B cell (primary cell): ENCODE measurements at regions not wholly inside any gene's neighbourhood (a gene's known extent, or its start where the extent isn't known, plus 50 kb on each side); places are given as distances from the start of the nearest gene placed in this dataset.

Experiments used
- ATAC-seq: fragments of 200-7000 bp; cut with Tn5 transposase; one replicate; pipeline ENCODE4 v1.10.0; 2021; ENCODE audit warnings: low read depth, mild to moderate bottlenecking, moderate number of reproducible peaks, moderate library complexity
- CTCF ChIA-PET: fragments of 350-600 bp; sonication (Branson Sonifier 250); formaldehyde crosslinking; loops from one replicate; lab custom pipeline; 2021; ENCODE audit warnings: antibody characterized with exemption, inconsistent platforms; lab: Charles Lee
- POLR2A ChIA-PET: fragments of 350-600 bp; sonication (Branson Sonifier 250); formaldehyde crosslinking; loops from one replicate; lab custom pipeline; 2021; ENCODE audit warnings: antibody characterized with exemption; lab: Charles Lee
- DNase-seq: peaks from one replicate; pipeline ENCODE4 v3.0.0; 2013
- H2AFZ ChIP-seq: 2 replicates; pipeline ENCODE4 v1.6.1; 2012; ENCODE audit warnings: mild to moderate bottlenecking, low read depth, low read length; ENCODE audit not compliant: insufficient read depth, poor library complexity, severe bottlenecking
- H3K27ac ChIP-seq, 2 donors: 1 replicate in 1 of 2; 2 replicates in 1 of 2; pipeline ENCODE4 v1.5.1; 2012 to 2013; ENCODE audit warnings: low read length in 2 of 2, mild to moderate bottlenecking in 2 of 2, moderate library complexity in 1 of 2
- H3K27me3 ChIP-seq, 4 experiments: fragments of 200-600 bp in 1 of 4; sonication (generic) in 1 of 4; replicated peaks in 1 of 4; 1 replicate in 2 of 4; 2 replicates in 2 of 4; pipeline versions ENCODE4 v1.6.1 to v1.7.0; 2013 to 2016; ENCODE audit warnings: low read length in 3 of 4, mild to moderate bottlenecking in 2 of 4, mixed read lengths in 1 of 4, moderate library complexity in 1 of 4; ENCODE audit not compliant: insufficient read depth in 4 of 4, control insufficient read depth in 3 of 4; ENCODE audit errors: control extremely low read depth in 1 of 4
- H3K36me3 ChIP-seq, 2 experiments: replicated peaks in 1 of 2; 1 replicate in 1 of 2; 2 replicates in 1 of 2; pipeline versions ENCODE4 v1.6.1 to v1.7.1; 2013; ENCODE audit warnings: low read length in 1 of 2; ENCODE audit not compliant: insufficient read depth in 2 of 2, control insufficient read depth in 1 of 2; ENCODE audit errors: control extremely low read depth in 1 of 2, extremely low read depth in 1 of 2
- H3K4me1 ChIP-seq, 2 donors: fragments of 200-600 bp in 1 of 2; sonication (generic) in 1 of 2; 1 replicate in 1 of 2; 2 replicates in 1 of 2; pipeline versions ENCODE4 v1.5.1 to v1.6.1; 2013 to 2017; ENCODE audit warnings: low read length in 2 of 2; ENCODE audit not compliant: control insufficient read depth in 2 of 2, insufficient read depth in 2 of 2
- H3K4me2 ChIP-seq: replicated peaks from 2 replicates; pipeline ENCODE3; 2012; ENCODE audit warnings: mild to moderate bottlenecking, low read depth, low read length; ENCODE audit not compliant: poor library complexity, severe bottlenecking
- H3K4me3 ChIP-seq, 5 experiments: fragments of 200-600 bp in 1 of 5; sonication (generic) in 1 of 5; 1 replicate in 3 of 5; 2 replicates in 2 of 5; pipeline versions ENCODE4 v1.5.1 to v1.7.0; 2011 to 2016; ENCODE audit warnings: low read length in 4 of 5, mild to moderate bottlenecking in 4 of 5, low read depth in 2 of 5, control low read depth in 1 of 5, moderate library complexity in 1 of 5; ENCODE audit not compliant: insufficient read depth in 1 of 5; ENCODE audit errors: control extremely low read depth in 1 of 5, extremely low read depth in 1 of 5
- H3K79me2 ChIP-seq: fragments of 200-600 bp; sonication (generic); one replicate; pipeline ENCODE4 v1.6.0; 2016; ENCODE audit warnings: low read length; ENCODE audit not compliant: control insufficient read depth, insufficient read depth
- H3K9ac ChIP-seq: fragments of 200-600 bp; sonication (generic); 2 replicates; pipeline ENCODE4 v1.6.1; 2017; ENCODE audit warnings: mild to moderate bottlenecking, low read length, moderate library complexity
- H3K9me3 ChIP-seq, 3 donors: one replicate each; pipeline versions ENCODE4 v1.6.1 to v1.7.1; 2013; ENCODE audit warnings: low read length in 2 of 3; ENCODE audit not compliant: control insufficient read depth in 2 of 3, insufficient read depth in 1 of 3; ENCODE audit errors: control extremely low read depth in 1 of 3
- H4K20me1 ChIP-seq: 2 replicates; pipeline ENCODE4 v1.6.0; 2012; ENCODE audit warnings: mild to moderate bottlenecking, low read length; ENCODE audit not compliant: insufficient read depth, control insufficient read depth, poor library complexity, severe bottlenecking
- H3K27ac Mint-ChIP-seq: one replicate; pipeline ENCODE4 v1.8.0; 2021; ENCODE audit warnings: mixed read lengths
- H3K27me3 Mint-ChIP-seq: one replicate; pipeline ENCODE4 v1.8.0; 2021; ENCODE audit warnings: mixed read lengths
- H3K4me1 Mint-ChIP-seq: one replicate; pipeline ENCODE4 v1.8.0; 2021; ENCODE audit warnings: mixed read lengths
- H3K4me3 Mint-ChIP-seq: one replicate; pipeline ENCODE4 v1.8.0; 2021; ENCODE audit warnings: mixed read lengths
- H3K9me3 Mint-ChIP-seq: one replicate; pipeline ENCODE4 v1.8.0; 2022; ENCODE audit warnings: mixed read lengths; ENCODE audit not compliant: insufficient read depth
- CTCF ChIP-seq: fragments of 200-600 bp; IDR thresholded peaks from one replicate; pipeline ENCODE4 v1.8.0; 2022; ENCODE audit warnings: antibody characterized with exemption, mild to moderate bottlenecking
- EZH2 ChIP-seq: IDR thresholded peaks from 2 replicates; pipeline ENCODE4 v1.6.1; 2012; ENCODE audit warnings: borderline replicate concordance, low read depth, mild to moderate bottlenecking, moderate library complexity, low read length; ENCODE audit not compliant: insufficient read depth, poor library complexity, severe bottlenecking
- WGBS: methylation state at CpG from one replicate; pipeline ENCODE4 v1.1.5; 2013; ENCODE audit warnings: missing lambda C conversion rate; ENCODE audit not compliant: insufficient coverage; 5-methylcytosine and 5-hydroxymethylcytosine counted together
- intact Hi-C: fragments of 100-400 bp; cut with micrococcal nuclease; formaldehyde crosslinking; loops from one replicate; pipeline ENCODE4 v1.10.0; 2022

GRCh38 chr7:153454306-153454705 lies 597.9 kb upstream of the DPP6 start:
- no peaks in the 10 kb centered on the region for H4K20me1 ChIP-seq
- H2AFZ ChIP-seq: no peak overlapping the region
- no peaks in the 10 kb centered on the region for H3K36me3 ChIP-seq
- peaks cover 0 to 18% (median 0%) of the 10 kb centered on the region in 3 donors for H3K9me3 ChIP-seq
- no peak overlapping the region for H3K27ac Mint-ChIP-seq
- no peak overlapping the region for H3K4me3 ChIP-seq
- H3K27ac ChIP-seq: no peak overlapping the region
- H3K4me3 Mint-ChIP-seq: no peak overlapping the region
- DNase-seq (no peak), ATAC-seq (no peak)
- 94% methylated on average over 8 of the region's 9 CpGs for WGBS
- intact Hi-C loops: no loop called here
- CTCF ChIA-PET: no interaction called here
- no peaks in the 10 kb centered on the region for H3K27me3 ChIP-seq
- H3K4me1 Mint-ChIP-seq: no peaks in the 10 kb centered on the region
- H3K4me1 ChIP-seq: no peaks in the 10 kb centered on the region
- no peaks in the 10 kb centered on the region for H3K79me2 ChIP-seq
- no peak overlapping the region for H3K9ac ChIP-seq
- POLR2A ChIA-PET: no interaction called here
- no peak overlapping the region for H3K4me2 ChIP-seq
- H3K9me3 Mint-ChIP-seq: peaks cover 2% of the 10 kb centered on the region
- H3K27me3 Mint-ChIP-seq: no peaks in the 10 kb centered on the region
- TF ChIP-seq CTCF (no peak), EZH2 (no peak)

GRCh38 chr7:153457746-153458145 lies 594.5 kb upstream of the DPP6 start:
- Histone ChIP-seq H3K36me3 (no peaks in the 10 kb centered on the region), H3K4me3 (no peak overlapping the region), H3K27ac (no peak overlapping the region), H3K27me3 (no peaks in the 10 kb centered on the region), H3K4me2 (no peak overlapping the region), H4K20me1 (no peaks in the 10 kb centered on the region), H3K4me1 (no peaks in the 10 kb centered on the region), H3K9me3 (peaks cover 0 to 26% (median 9%) of the 10 kb centered on the region in 3 donors), H2AFZ (no peak overlapping the region), H3K9ac (no peak overlapping the region), H3K79me2 (no peaks in the 10 kb centered on the region)
- Mint-ChIP-seq H3K27me3 (no peaks in the 10 kb centered on the region), H3K9me3 (peaks cover 10% of the 10 kb centered on the region), H3K4me1 (no peaks in the 10 kb centered on the region), H3K27ac (no peak overlapping the region), H3K4me3 (no peak overlapping the region)
- TF ChIP-seq EZH2 (no peak), CTCF (no peak)
- ChIA-PET POLR2A (no interaction called here), CTCF (no interaction called here)
- 93% methylated on average over 4 of the region's 7 CpGs for WGBS
- DNase-seq (no peak), ATAC-seq (no peak)
- intact Hi-C loops: no loop called here
